ENCODE measurements at regions not wholly inside any gene's neighbourhood (a gene's known extent, or its start where the extent isn't known, plus 50 kb on each side); places are given as distances from the start of the nearest gene placed in this dataset.

GRCh38 chr3:40911928-40912327 lies 287.4 kb upstream of the CTNNB1 start:
- TF ChIP-seq CTCF (IDR thresholded peaks at IDR 0.05) = no peak
- no peak for TF ChIP-seq ZFX (IDR thresholded peaks at IDR 0.05; ENCODE audit: borderline replicate concordance)
